ENCODE measurements at regions not wholly inside any gene's neighbourhood (a gene's known extent, or its start where the extent isn't known, plus 50 kb on each side); places are given as distances from the start of the nearest gene placed in this dataset.

GRCh38 chr5:92470770-92471169 lies 1087.7 kb upstream of the ARRDC3 start:
- TF ChIP-seq CTCF (IDR thresholded peaks at IDR 0.05; ENCODE audit: insufficient read depth, low read depth, low read length): no peak
- H3K4me3 ChIP-seq (ENCODE audit: low read depth, low read length): no peak overlapping the region
- DNase-seq (ENCODE audit: low read depth): no peak

- TF ChIP-seq CTCF (IDR thresholded peaks at IDR 0.05; ENCODE audit: insufficient read depth, low read depth, low read length): no peak
- H3K4me3 ChIP-seq (ENCODE audit: low read depth, low read length): no peak overlapping the region
- DNase-seq (ENCODE audit: low read depth): peak; percentile 21
Measured at GRCh38 chr5:92468295-92468694, 1085.2 kb upstream of the ARRDC3 start.

- no peak for DNase-seq (ENCODE audit: low read depth)
- H3K4me3 ChIP-seq (ENCODE audit: low read depth, low read length): no peak overlapping the region
- TF ChIP-seq CTCF (IDR thresholded peaks at IDR 0.05; ENCODE audit: insufficient read depth, low read depth, low read length): no peak
Measured at GRCh38 chr5:92467695-92468094, 1084.6 kb upstream of the ARRDC3 start.

- DNase-seq (ENCODE audit: low read depth): no peak
- no peak for TF ChIP-seq CTCF (IDR thresholded peaks at IDR 0.05; ENCODE audit: insufficient read depth, low read depth, low read length)
- no peak overlapping the region for H3K4me3 ChIP-seq (ENCODE audit: low read depth, low read length)
Measured at GRCh38 chr5:92460505-92460904, 1077.4 kb upstream of the ARRDC3 start.

- no peak for TF ChIP-seq CTCF (IDR thresholded peaks at IDR 0.05; ENCODE audit: insufficient read depth, low read depth, low read length)
- no peak for DNase-seq (ENCODE audit: low read depth)
- no peak overlapping the region for H3K4me3 ChIP-seq (ENCODE audit: low read depth, low read length)
Measured at GRCh38 chr5:92459654-92460053, 1076.5 kb upstream of the ARRDC3 start.

- no peak overlapping the region for H3K4me3 ChIP-seq (ENCODE audit: low read depth, low read length)
- TF ChIP-seq CTCF (IDR thresholded peaks at IDR 0.05; ENCODE audit: insufficient read depth, low read depth, low read length): no peak
- no peak for DNase-seq (ENCODE audit: low read depth)
Measured at GRCh38 chr5:92455011-92455410, 1071.9 kb upstream of the ARRDC3 start.

- no peak overlapping the region for H3K4me3 ChIP-seq (ENCODE audit: low read depth, low read length)
- no peak for DNase-seq (ENCODE audit: low read depth)
- TF ChIP-seq CTCF (IDR thresholded peaks at IDR 0.05; ENCODE audit: insufficient read depth, low read depth, low read length): no peak
Measured at GRCh38 chr5:92444888-92445287, 1061.8 kb upstream of the ARRDC3 start.
